Non-pigmented ciliary epithelial cell (primary cell): ENCODE measurements at regions not wholly inside any gene's neighbourhood (a gene's known extent, or its start where the extent isn't known, plus 50 kb on each side); places are given as distances from the start of the nearest gene placed in this dataset.

ENCODE experiments used
- DNase-seq: peaks from one replicate; pipeline ENCODE4 v3.0.0-alpha.2; 2010; ENCODE audit warnings: low read depth

DNA sequence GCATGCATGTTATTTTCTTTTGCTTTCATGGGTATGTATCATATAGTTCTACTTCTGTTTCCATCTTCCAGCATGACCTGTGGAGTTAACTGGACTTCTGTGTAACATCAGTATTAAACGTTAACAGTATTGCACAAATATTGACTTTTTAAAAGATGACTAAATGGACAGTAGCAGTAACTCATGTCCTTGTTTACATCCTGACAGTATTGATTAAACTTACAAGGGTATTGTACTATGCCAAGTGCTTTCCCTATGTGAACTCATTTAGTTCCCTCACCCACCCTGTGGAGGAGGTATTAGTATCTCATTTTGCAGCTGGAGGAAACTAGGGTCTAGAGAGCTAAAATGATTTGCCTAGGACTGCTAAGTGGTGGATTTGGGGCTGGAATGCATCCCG is 128.7 kb upstream of the SLC10A2 start:
- DNase-seq, result no peak

DNA sequence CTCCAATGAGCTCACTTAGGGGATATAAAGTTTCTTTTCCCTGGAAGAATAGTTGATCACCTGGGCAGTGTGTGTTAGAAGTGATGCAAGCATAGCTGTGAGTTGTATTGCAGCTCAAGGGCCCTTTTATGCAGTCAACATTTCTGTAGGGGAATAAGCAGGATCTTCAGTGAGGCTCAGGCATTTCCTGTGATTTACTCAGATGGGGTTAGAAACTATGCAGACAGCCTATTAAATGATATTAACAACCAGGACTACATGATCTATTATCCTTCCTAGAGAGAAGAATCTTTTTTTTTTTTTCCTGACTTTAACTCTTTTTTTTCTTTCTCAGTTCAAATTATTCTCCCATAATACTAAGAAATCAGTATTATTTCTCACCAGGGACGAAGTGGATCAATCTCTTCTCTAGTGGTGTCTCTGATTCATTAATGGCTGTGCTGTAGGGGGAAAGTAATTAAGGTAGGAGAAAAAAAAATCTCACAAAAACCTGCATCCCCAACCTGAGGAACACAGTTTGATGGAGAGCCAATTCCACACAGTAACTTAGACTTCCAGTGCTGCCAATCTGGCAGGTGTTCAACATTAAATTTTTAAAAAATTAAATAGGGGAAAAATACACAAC is 126.4 kb upstream of the SLC10A2 start:
- no peak for DNase-seq

DNA sequence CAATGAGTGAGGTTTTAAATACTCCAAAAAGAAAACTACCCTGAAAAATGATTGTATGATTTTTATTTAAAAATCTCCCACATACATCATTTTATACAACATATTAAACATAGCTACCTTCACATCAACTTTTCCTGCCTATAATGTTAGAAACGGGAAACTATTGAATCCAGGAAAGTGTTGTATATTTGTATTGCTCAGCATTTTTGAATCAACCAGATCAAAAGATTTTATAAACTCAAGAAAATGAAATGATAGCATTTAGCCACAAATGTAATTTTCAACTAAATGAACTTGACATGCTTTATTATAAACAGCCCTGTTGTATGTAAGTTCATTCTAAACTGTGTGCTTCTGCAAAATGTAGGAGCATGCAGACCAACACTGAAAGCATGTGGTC is 124.6 kb upstream of the SLC10A2 start:
- no peak for DNase-seq

DNA sequence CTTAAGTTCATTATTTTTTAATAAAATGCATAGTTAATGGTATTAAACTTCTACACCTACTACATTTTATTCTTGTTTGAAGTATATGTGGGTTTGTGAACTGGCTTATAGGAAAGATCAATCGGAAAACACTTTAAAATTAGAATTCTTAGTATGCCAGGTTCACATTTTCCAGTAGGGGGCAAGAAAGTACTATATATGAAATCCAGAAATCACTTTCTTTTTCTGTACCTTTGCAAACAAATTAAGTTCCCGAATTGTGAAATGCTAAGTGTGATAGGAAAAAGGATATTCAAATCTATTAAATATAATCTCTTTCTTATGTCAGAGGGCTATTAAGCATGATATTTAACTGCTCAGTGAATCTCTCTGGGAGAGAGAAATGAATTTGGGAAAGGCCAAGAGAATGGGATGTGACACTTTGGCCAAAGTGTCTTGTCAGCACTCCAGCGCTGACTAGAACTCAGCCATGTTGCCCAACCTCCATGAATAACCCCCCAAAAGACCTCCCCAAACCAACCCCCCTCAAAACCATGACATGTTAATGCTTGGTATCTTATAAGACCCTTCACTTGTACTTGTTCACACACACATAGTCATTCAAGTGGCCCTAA is 122.6 kb upstream of the SLC10A2 start:
- DNase-seq, result no peak

DNA sequence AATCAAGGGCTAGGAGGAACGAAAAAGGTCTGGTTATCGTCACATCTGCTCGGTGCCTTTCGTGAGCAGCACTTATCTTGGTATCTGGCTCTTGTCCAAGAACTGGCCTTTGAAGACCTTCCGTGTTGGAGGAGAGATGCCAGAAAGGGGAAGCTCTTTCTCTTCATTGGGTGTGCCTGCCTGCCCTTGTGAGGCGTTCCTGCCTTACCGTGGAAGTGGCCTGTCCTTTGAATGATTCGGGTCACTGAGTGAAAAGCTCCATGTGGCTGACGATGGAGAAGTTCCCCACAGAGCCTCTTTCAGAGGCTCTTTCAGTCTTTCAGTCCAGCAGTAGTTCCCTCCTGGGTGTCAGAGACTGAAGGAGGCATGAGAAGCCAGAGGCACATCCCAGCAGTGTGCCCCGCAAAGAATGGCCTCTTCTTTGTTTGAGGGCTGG is 121.5 kb upstream of the SLC10A2 start:
- DNase-seq, result no peak

DNA sequence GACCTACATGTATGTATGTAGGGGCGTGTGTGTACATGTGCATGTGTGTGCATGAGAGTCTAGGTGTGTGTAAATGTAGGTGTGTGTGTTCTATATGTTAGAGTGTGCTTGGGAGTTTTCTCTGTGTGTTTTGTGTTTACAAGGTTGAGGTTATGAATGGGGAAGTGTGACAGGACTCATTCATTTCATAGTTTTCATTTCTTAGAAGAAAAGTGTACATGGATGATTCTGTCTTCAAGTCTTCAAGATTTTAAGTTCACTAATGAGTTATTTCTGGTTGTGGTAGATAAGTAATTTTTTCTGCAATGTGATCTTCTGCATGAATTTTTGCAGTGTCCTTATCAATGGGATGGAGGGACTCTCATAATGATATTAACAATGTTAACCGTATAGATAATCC is 118.2 kb upstream of the SLC10A2 start:
- DNase-seq, result no peak

DNA sequence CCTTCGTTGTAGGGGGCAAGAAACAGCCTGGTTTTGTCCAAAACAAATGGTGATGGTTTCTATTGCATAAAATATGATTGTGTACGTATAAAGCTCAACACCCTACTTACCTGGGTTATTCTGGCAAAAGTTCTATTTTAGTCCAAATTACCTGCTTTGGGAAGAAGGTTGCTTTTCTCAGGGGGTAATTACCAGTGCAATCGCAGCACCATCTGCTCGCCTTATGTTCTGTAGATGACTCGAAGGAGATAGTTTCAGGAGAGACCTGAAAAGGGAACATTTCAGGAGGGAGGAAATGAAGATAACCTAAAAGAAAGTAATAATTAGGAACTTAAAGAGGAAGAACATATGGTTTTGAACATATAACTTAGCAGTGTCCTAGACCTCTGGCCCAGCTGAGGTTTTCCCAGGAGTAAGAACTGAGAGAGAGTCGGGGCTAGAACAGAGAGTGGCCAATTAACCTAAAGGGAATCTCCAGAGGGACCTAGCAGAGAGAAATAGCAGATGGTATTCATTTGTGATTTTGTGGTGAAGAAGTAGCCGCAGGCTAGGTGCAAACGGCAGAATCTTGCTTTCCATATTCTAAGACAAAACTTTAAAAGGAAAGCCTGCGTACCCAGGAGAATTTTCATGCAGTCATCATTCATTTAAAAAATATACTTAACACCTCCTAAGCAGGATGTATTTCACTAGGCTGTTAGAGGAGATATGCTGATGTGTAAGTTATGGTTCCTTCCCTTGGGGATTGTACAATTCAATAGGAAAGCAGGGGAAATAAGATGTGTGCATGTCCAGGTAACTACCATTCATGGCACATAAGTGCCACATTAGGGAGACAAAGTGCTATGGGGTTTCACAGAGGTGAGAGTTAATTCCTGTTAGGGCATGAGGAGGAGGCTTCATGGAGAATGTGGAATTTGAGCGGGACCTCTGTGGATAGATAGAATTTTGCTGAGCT is 113.0 kb upstream of the SLC10A2 start:
- no peak for DNase-seq

DNA sequence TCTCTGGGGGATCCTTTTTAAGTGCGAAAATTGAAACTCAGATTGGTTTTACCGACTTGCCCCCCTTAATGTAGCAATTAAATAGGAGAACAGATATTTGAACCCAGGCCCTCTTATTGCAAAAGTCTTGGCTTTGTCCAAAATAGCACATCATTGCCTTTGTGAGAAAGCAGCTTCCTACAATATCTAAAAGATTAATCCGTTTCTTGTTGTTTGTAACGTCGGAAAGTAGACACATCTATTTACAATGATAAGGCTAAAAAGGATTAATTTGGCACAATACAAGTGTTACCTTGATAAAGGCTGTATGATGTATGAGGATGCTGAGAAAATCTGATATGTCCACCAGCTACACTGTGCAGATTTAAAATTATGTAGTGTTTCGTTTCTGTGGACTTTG is 108.7 kb upstream of the SLC10A2 start:
- no peak for DNase-seq

DNA sequence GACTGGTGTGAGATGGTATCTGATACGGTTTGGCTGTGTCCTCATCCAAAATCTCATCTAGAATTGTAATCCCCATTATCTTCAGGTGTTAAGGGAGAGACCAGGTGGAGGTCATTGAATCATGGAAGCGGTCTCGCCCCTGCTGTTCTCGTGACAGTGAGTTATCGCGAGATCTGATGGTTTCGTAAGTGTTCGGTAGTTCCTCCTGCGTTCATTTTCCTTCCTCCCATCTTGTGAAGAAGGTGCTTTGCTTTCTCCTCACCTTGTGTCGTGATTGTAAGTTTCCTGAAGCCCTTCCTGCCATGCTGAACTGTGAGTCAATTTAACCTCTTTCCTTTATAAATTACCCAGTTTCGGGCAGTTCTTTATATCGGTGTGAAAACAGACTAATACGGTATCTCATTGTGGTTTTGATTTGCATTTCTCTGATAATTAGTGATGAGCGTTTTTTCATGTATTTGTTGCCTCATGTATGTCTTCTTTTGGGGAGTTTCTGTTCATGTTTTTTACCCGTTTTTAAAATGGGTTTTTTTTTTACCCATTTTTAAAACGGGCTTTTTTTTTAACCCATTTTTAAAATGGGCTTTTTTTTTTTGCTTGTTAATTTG is 102.8 kb upstream of the SLC10A2 start:
- no peak for DNase-seq

DNA sequence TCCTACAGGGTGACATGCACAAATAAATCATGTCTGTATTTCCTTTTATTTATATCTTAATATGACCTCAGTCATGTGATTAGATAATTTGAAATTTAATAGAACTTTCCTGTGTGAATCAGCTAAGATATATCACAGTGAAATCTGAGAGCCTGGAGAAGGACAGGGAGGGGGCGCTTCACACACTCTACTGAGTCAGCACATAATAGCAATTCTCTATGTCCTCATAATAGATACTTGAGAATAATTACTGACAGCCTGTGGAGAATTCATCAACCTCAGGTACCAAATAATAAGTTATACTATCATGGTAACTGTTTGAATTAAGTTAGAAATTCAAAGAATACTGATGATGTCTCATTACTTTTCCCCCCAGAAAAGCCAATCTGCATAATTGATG is 98.0 kb upstream of the SLC10A2 start:
- DNase-seq, result no peak

DNA sequence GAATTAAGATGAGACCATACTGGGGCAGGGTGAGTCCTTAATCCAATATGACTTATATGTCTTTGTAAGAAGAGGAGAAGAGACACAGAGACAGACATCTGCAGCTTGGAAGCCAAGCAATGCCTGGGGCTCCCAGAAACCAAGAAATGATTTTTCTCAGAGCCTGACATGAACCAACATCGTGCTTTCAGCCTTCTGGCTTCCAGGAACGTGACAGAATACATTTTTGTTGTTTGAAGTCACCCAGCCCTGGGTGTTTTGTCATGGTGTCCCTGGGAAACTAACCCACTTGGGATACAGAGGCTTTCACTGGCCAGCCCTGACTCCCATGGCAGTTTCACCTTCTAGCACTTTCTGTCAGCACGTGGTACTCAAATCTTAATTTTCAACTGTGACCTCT is 95.3 kb upstream of the SLC10A2 start:
- DNase-seq, result no peak

DNA sequence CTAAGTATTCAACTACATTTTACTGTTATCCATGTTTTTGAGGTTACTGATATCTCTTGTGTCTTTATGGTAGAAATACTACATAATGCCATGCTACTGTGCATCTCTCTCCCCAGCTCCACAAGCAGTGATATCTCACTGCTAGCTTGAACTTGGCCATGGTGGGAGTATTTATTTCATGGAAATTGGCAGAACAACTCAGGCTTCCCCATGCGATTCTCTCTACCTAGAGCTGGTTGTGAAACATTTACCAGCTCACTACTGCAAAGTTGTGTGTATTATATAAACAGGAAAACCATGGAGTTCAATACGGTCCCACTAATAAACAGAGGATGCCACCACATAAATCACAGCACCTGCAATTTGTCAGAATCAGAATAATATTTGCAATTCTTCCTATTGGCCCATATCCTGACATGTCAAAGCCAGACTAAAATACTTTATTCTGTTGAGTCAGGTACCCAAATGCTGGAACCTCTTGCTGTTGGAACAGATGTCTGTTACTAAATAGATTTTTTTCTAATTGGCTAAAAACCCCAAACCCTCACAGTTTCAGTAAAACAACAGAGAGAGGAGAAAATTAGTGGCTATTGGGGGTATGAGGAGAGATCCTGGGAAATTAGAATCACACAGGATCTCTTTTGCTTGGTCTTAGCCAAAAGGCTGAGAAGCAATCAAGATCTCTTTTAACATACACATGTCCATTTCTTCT is 91.4 kb upstream of the SLC10A2 start:
- no peak for DNase-seq

DNA sequence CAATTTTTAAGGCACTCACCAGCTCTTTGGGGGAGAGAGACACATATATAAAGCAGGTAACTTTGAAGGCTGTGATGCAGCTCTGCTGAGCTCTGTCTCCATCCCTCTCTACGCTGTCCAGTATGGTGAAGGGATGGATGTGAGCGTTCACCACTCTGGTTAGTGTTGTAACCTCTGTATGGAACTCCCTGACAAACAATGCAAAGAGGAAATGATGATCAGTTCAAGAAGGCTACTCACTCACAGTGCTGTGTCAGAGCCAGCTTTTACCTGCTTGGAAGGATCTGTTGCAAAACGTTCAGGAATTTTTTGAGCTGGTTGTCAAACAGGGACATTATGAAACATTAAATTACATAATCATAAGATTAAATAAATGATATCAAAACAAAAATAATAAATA is 90.8 kb upstream of the SLC10A2 start:
- DNase-seq, result no peak

DNA sequence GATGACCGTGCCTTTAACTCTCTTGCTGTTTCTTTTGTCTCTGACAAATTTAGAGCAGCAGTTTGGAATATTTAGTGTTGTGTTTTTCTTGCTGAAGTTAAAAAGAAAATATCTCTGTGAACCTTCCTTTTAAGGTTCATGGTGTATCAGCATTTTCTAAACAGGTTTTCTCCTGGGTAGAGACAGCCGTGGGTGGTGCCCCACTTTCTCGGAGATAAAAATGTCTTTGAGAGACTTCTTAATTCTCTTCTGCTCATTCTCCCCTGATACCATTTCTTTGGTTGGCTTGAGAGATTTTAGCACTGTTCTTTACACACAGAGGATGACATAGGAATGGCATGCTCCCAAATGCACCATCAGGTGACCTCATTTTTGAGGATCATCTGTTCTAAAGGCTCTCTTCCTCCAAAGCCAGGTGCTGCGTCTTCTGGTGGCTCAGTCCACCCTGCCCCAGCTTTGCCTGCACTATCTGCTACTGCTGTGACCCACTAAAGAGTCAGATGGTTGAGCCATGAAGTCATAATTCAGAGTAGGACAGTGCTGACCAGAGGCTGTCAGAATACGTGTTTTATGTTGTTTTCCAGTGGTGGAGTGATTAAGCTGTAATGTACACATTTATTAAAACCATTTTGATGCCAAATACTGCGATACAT is 90.3 kb upstream of the SLC10A2 start:
- DNase-seq, result no peak

DNA sequence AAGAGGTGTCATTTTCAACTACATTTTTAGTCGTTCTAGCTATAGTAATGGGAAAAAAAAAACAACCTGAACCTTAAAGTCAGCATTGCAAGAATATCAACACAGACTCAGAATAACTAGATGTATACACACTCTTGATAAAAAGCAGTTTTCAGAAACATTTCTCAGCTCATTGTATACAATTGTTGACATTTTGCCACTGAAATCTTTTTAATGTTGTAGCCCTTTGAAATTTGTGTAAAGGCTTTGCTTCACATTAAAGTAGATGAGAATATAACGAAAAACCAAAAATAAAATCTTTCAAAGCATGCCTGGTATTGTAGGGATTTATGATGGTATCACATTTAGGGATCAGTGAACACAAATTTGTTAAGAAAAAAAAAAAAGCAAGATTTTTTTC is 87.2 kb upstream of the SLC10A2 start:
- DNase-seq, result no peak

DNA sequence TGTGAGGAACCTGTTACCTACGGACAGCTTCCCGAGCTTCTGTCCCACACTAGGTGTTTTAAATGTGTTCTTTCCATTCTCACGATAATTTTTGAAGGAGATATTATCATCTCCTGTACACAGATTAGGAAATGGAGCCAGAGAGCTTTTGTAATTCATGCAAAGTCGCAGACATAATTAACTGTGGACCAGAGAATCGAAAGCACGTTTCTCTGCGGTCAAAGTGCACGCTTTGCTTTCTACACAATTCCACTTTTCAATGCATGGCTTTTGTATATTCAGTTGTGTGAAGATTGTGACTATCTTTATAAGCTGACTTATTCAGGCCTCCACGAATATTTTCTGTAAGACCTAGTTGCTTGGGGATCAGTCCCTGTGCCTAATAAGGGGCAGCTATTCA is 81.7 kb upstream of the SLC10A2 start:
- no peak for DNase-seq

DNA sequence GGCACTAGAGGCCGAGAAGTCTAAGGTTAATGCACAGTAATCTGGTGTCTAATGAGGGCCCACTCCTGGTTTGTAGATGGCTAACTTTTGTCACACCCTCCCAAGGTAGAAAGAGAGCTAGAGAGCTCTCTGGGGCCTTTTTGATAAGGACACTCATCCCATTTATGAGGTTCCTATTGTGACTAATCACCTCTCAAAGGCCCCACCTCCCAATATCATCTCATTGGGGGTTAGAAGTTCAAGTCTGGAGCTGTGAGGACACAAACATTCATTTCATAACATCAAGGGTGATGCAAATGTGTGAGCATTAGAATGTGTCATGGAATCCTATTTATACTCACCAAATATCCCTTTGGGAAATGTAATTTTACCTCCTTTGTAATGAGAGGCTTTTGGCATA is 79.2 kb upstream of the SLC10A2 start:
- DNase-seq, result no peak

DNA sequence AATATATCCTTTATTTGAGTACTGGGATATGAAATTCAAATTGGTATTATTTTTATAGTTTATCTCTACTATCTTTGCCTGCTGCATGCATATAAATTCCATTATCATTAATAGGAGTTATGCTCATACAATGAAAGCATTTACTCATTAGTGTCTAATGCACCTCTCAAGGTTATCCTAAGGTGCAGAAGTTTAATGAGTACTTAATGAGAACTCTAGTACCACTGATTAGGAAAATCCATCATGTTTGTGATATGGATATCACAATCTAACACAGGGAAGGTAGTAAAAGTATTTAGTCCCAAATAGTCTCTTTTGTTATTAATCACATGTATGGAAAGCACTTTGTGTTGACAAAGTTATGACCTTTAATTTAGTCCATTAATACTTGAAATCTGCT is 77.2 kb upstream of the SLC10A2 start:
- DNase-seq, result no peak

DNA sequence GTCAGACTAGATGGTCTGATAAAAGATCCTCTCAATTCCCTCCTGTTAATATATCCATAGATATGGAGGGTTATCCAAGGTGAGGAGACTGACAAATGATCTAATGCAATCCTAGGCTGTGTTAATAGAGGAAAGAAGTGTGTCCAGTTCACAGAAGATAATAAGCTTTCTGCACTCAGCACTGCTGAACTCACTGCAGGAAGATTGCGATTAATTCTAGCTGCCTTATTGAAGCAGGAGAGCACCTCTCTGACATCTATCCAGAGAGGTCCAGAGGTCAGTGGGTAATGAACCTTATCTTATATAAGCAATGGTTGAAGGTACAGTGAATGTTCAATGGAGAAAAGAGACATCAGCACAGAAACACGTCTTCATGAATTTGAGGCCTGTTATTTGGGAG is 75.9 kb upstream of the SLC10A2 start:
- no peak for DNase-seq

DNA sequence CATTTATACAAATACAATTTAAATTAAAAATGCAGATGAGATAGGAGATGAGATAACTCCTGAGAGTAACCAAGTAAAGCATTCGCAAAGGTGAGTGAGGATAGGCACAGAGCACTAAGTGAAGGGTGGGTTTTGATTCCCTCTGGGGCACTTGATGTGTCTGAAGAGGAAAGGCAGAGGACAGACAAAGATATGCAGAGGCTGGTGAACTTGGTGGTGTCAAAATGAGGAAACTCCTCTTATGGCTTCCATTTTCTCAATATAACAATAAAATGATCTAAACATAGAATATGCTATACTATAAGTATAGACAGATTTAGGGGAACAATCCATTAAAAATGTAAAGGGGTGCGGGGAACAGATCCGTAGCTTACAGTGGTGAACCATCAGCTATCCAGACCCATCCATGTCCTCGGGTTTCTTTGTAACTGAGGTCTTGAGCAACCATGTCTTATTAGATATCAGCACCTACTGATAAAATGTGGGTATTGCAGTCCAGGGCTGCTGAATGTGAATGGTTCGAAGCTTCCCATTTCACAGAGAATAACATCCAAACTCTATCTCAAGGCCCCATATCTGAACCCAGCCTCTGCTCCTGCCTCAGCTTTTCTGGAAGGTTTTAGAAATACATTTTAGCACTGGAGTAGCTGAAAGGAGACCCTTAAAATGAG is 73.9 kb upstream of the SLC10A2 start:
- DNase-seq, result no peak

DNA sequence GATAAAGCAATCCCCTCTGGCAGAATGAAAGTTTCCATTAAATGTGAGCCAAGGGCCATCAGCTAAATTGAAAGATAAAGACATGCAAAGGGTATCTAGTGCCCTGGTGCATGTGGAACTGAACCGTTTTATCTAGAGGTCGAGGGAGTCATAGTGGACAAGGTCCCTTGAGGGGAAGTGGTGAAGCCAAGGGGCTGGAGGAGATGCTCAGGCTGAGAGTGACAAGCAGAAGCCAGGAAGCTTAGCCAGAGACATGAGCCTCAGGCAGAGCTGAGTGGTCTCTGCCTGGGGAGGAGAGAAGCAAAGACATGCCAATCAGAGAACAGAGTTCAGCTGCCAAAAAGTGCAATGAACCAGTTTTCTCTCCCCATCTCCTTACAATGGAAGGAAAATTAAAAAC is 68.1 kb upstream of the SLC10A2 start:
- no peak for DNase-seq
